ENCODE measurements at regions not wholly inside any gene's neighbourhood (a gene's known extent, or its start where the extent isn't known, plus 50 kb on each side); places are given as distances from the start of the nearest gene placed in this dataset.

DNA sequence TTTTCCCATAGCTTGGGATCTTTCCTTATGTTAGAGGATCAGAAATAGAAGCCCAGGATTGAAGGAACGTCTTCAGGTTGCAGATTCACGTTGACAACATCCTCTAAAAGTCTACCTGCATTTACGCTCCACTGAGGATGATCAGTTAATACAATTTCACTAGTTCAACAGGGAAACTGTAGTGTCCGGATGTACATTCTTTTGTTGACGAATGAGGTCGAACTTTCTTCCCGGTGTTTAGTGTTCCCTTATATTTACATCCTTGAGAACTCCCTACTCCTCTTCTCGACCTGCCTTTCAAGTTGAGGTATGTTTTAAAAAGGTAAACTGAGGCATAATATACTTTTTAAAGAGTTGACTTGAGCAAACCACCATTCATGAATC lies 74.8 kb downstream of the SIK1 start:
- no peaks in the 10 kb centered on the region for H3K27me3 ChIP-seq
- no peaks in the 10 kb centered on the region for H3K4me1 ChIP-seq
- no peaks in the 10 kb centered on the region for H3K36me3 ChIP-seq
- intact Hi-C loops (cut with DNase I) = no loop called here
- H3K27ac ChIP-seq = no peak overlapping the region
- no peaks in the 10 kb centered on the region for H3K9me3 ChIP-seq
- DNase-seq (ENCODE audit: low spot score in 2 of 2) = no peak
- H3K4me3 ChIP-seq = no peak overlapping the region
- no peak for TF ChIP-seq CTCF (IDR thresholded peaks at IDR 0.05)

- TF ChIP-seq CTCF (IDR thresholded peaks at IDR 0.05) = no peak
- H3K4me3 ChIP-seq = no peak overlapping the region
- no peaks in the 10 kb centered on the region for H3K9me3 ChIP-seq
- no peaks in the 10 kb centered on the region for H3K36me3 ChIP-seq
- H3K27me3 ChIP-seq = no peaks in the 10 kb centered on the region
- H3K4me1 ChIP-seq = no peaks in the 10 kb centered on the region
- H3K27ac ChIP-seq = no peak overlapping the region
- DNase-seq (ENCODE audit: low spot score in 2 of 2) = no peak
- intact Hi-C loops (cut with DNase I) = no loop called here
Measured at GRCh38 chr21:43351501-43352153, 75.3 kb downstream of the SIK1 start.

DNA sequence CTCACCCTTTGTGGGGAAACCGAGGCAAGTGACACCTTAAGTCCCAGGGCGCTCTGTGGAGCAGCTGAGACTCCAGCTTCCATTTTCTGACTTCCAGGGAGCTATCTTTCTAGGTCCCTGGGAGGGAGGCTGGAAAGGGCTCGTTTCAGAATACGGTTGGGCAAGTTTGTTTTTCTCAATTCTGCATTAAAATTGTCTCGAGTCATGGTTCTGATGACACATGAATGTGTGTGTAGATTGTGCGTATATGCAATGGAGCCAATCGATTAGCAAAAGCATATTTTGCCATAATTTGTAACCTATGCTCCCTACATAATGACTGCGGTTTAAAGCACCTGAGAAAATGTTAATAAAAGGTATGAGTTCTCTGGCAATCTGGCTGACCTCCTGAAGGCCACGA lies 77.3 kb downstream of the SIK1 start:
- H3K9me3 ChIP-seq = no peaks in the 10 kb centered on the region
- no peak overlapping the region for H3K27ac ChIP-seq
- no peak for DNase-seq (ENCODE audit: low spot score in 2 of 2)
- no peaks in the 10 kb centered on the region for H3K27me3 ChIP-seq
- no peaks in the 10 kb centered on the region for H3K4me1 ChIP-seq
- TF ChIP-seq CTCF (IDR thresholded peaks at IDR 0.05) = no peak
- no peak overlapping the region for H3K4me3 ChIP-seq
- H3K36me3 ChIP-seq = no peaks in the 10 kb centered on the region
- intact Hi-C loops (cut with DNase I) = no loop called here

DNA sequence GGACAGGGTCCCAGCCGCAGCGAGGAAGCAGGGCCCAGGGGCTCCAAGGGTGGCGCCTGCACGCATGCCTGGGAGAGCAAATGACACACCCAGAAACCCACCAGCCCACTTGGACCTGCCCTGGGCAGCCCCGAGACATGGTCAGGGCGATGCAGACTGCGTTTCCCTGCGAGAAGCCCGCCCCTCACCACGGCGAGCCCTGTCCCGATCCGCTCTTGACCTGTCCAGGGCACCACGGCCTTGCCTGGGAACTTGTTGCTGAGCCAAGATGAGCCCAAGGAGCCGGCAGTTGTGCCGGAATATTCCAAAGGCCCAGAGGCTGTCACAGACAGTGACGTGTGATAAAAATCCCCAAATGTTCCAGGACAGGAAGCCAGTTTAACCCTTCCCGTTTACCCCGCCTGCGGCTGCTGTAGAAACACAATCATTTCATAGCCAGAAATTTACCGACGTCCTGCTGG lies 78.1 kb downstream of the SIK1 start:
- no peak for TF ChIP-seq CTCF (IDR thresholded peaks at IDR 0.05)
- Histone ChIP-seq H3K4me1 (no peaks in the 10 kb centered on the region), H3K4me3 (no peak overlapping the region), H3K27ac (no peak overlapping the region), H3K27me3 (no peaks in the 10 kb centered on the region), H3K36me3 (no peaks in the 10 kb centered on the region), H3K9me3 (no peaks in the 10 kb centered on the region)
- DNase-seq (ENCODE audit: low spot score in 2 of 2) = no peak
- intact Hi-C loops (cut with DNase I) = no loop called here

- Histone ChIP-seq H3K4me1 (no peaks in the 10 kb centered on the region), H3K27ac (no peak overlapping the region), H3K4me3 (no peak overlapping the region), H3K36me3 (no peaks in the 10 kb centered on the region), H3K27me3 (no peaks in the 10 kb centered on the region), H3K9me3 (no peaks in the 10 kb centered on the region)
- intact Hi-C loops (cut with DNase I) = no loop called here
- TF ChIP-seq CTCF (IDR thresholded peaks at IDR 0.05) = no peak
- DNase-seq (ENCODE audit: low spot score in 2 of 2) = no peak
Measured at GRCh38 chr21:43348170-43348766, 78.7 kb downstream of the SIK1 start.

Data from ascending aorta (tissue), 2 donors.